22Rv1 (cell line): ENCODE measurements at regions not wholly inside any gene's neighbourhood (a gene's known extent, or its start where the extent isn't known, plus 50 kb on each side); places are given as distances from the start of the nearest gene placed in this dataset.

ENCODE experiments used
- ZFX ChIP-seq: fragments of 450-650 bp; IDR thresholded peaks from 2 replicates; pipeline ENCODE4 v1.6.1; 2017; ENCODE audit warnings: antibody characterized with exemption, borderline replicate concordance
- TF ChIP-seq, protein P1 (sequence below): fragments of 450-650 bp; IDR thresholded peaks from 2 replicates; pipeline ENCODE4 v1.5.1; 2017; ENCODE audit warnings: mild to moderate bottlenecking

DNA sequence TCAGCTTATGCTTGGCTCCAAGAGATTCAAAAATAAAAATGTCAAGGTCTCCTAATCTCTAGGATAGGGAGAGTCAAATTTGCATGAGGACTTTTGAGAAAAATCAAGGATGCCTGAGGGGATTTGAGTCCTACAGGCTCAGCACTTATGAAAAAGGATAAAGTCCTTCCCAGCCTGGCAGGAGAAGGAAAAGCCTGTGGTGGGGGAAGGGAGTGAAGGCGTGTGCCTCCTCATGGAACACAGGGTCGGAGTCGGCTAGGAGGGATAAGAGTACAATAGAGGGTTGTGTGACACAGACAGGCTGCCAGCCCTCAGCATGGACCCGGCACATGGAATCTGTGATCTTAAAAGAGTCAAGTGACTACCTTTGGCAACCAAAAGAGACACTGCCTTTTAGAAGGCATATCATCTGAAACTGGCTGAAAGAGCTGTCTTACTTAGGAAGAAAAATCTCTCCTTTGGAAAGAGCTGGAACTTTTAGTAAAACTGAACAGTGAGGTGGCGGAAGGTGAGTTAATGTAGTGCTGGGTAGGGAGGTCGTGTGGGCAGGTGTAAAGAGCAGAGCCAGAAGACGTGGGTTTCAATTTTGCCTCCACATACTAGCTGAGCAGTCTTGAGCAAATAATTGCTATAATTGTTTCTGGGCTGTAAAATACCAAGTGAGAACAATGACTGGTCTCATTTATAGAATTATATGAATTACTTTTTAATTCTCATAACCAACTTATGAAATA, 58.8 kb upstream of the RDX start:
- TF ChIP-seq, protein P1, sequence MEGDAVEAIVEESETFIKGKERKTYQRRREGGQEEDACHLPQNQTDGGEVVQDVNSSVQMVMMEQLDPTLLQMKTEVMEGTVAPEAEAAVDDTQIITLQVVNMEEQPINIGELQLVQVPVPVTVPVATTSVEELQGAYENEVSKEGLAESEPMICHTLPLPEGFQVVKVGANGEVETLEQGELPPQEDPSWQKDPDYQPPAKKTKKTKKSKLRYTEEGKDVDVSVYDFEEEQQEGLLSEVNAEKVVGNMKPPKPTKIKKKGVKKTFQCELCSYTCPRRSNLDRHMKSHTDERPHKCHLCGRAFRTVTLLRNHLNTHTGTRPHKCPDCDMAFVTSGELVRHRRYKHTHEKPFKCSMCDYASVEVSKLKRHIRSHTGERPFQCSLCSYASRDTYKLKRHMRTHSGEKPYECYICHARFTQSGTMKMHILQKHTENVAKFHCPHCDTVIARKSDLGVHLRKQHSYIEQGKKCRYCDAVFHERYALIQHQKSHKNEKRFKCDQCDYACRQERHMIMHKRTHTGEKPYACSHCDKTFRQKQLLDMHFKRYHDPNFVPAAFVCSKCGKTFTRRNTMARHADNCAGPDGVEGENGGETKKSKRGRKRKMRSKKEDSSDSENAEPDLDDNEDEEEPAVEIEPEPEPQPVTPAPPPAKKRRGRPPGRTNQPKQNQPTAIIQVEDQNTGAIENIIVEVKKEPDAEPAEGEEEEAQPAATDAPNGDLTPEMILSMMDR: no peak
- no peak for TF ChIP-seq ZFX
